ENCODE measurements at regions not wholly inside any gene's neighbourhood (a gene's known extent, or its start where the extent isn't known, plus 50 kb on each side); places are given as distances from the start of the nearest gene placed in this dataset.
"Not testable (repeated sequence)": the region's sequence is repeated elsewhere in the genome, so short reads cannot be mapped to it uniquely, and the experiment has no call there.

DNA sequence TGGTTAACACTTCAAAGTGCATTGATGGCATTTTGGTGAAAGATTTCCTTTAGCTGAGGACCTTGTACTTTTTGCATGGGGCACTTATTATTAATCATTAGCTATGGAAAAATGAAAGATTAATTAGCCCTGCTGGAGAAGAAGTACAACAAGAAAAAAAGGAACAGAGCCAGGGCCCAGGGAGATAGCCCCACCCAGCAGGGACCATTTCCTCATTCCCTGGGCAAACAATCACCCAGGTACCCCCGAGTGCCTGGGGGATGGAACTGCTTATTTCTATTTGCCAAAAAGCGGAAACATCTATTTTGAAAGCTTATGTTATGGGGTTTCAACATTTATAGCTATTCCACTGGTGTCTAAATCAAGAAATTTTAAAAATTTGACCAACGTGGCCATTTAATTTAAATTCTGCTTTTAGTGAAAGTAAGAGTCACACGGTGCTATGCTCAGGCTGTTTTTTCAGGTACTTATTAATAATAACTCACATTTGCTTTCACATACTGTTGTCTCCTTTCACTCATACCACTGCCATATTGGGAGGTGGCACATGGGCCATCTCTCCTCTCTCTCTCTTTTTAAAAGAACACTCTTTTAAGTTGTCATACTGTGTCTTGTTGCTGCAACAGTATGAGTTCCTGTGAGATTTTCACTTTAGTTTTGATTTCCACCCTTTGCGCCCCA is 143.6 kb upstream of the KIF5B start:
- no peak overlapping the region for H3K4me3 ChIP-seq (ENCODE audit: low read length)
- no peak for DNase-seq (ENCODE audit: low read depth)
- no peak for TF ChIP-seq CTCF (conservative IDR thresholded peaks at IDR 0.05; ENCODE audit: low read depth, low read length)

GRCh38 chr10:32197423-32197822 is 141.2 kb upstream of the KIF5B start:
- no peak for DNase-seq (ENCODE audit: low read depth)
- TF ChIP-seq CTCF (conservative IDR thresholded peaks at IDR 0.05; ENCODE audit: low read depth, low read length) = no peak
- H3K4me3 ChIP-seq (ENCODE audit: low read length) = no peak overlapping the region

- no peak overlapping the region for H3K4me3 ChIP-seq (ENCODE audit: low read length)
- TF ChIP-seq CTCF (conservative IDR thresholded peaks at IDR 0.05; ENCODE audit: low read depth, low read length) = peak; percentile 66
- DNase-seq (ENCODE audit: low read depth) = no peak
Measured at GRCh38 chr10:32190890-32191491, 134.8 kb upstream of the KIF5B start.

- peak; percentile 43 for TF ChIP-seq CTCF (conservative IDR thresholded peaks at IDR 0.05; ENCODE audit: low read depth, low read length)
Measured at GRCh38 chr10:32189400-32190084, 133.3 kb upstream of the KIF5B start.

DNA sequence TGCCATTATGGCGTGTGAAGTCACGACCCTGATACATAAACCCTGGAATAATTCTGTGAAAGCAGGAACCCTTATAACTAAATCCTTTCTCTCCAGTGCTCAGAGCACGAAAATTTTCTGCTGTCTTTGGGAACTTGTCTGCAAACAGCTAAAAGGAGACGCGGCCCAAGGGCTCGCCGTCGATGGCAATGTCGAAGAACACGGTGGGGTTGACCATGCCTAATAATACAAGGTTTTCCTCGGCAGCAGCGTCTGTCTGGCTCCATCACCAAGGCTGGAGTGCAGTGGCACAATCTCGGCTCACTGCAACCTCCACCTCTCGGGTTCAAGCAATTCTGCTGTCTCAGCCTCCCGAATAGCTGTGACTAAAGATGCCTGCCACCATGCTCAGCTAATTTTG is 132.4 kb upstream of the KIF5B start:
- not testable (repeated sequence) for H3K4me3 ChIP-seq (ENCODE audit: low read length)

More at GRCh38 chr10:32189400-32190084, 133.3 kb upstream of the KIF5B start:
- DNase-seq (ENCODE audit: low read depth) = no peak
- no peak overlapping the region for H3K4me3 ChIP-seq (ENCODE audit: low read length)

GRCh38 chr10:32187686-32188085 is 131.5 kb upstream of the KIF5B start:
- DNase-seq (ENCODE audit: low read depth) = no peak
- no peak overlapping the region for H3K4me3 ChIP-seq (ENCODE audit: low read length)
- TF ChIP-seq CTCF (conservative IDR thresholded peaks at IDR 0.05; ENCODE audit: low read depth, low read length) = no peak

More for the DNA sequence above, 132.4 kb upstream of the KIF5B start:
- DNase-seq (ENCODE audit: low read depth) = not testable (repeated sequence)

DNA sequence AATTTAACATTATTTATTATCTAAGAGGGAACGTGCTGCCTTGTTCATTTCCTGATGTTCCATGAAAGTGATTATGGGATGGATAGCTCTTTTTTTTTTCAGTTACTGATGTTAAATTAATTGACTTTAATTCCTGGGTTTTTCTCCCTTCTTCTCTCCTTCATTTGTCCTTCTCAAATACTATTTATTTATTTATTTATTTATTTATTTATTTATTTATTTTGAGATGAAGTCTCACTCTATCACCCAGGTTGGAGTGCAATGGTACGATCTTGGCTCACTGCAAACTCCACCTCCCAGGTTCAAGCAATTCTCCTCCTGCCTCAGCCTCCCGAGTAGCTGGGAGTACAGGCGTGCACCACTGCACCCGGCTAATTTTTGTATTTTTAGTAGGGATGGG is 127.4 kb upstream of the KIF5B start:
- not testable (repeated sequence) for H3K4me3 ChIP-seq (ENCODE audit: low read length); DNase-seq (ENCODE audit: low read depth)

GRCh38 chr10:32182476-32182875 is 126.3 kb upstream of the KIF5B start:
- DNase-seq (ENCODE audit: low read depth) = no peak
- TF ChIP-seq CTCF (conservative IDR thresholded peaks at IDR 0.05; ENCODE audit: low read depth, low read length) = no peak
- no peak overlapping the region for H3K4me3 ChIP-seq (ENCODE audit: low read length)

Data from retinal pigment epithelial cell (primary cell).